ENCODE measurements at regions not wholly inside any gene's neighbourhood (a gene's known extent, or its start where the extent isn't known, plus 50 kb on each side); places are given as distances from the start of the nearest gene placed in this dataset.

- TF ChIP-seq, protein P1, sequence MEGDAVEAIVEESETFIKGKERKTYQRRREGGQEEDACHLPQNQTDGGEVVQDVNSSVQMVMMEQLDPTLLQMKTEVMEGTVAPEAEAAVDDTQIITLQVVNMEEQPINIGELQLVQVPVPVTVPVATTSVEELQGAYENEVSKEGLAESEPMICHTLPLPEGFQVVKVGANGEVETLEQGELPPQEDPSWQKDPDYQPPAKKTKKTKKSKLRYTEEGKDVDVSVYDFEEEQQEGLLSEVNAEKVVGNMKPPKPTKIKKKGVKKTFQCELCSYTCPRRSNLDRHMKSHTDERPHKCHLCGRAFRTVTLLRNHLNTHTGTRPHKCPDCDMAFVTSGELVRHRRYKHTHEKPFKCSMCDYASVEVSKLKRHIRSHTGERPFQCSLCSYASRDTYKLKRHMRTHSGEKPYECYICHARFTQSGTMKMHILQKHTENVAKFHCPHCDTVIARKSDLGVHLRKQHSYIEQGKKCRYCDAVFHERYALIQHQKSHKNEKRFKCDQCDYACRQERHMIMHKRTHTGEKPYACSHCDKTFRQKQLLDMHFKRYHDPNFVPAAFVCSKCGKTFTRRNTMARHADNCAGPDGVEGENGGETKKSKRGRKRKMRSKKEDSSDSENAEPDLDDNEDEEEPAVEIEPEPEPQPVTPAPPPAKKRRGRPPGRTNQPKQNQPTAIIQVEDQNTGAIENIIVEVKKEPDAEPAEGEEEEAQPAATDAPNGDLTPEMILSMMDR (IDR thresholded peaks at IDR 0.05; ENCODE audit: low read depth, low read length) = no peak
- DNase-seq (ENCODE audit: low read depth in 2 of 2) = no peak
- no peak overlapping the region for H3K4me3 ChIP-seq (replicated peaks in 1 of 2; ENCODE audit: low read depth in 2 of 2, low read length in 2 of 2)
These were observed 133.0 kb upstream of the UMPS start for GRCh38 chr3:124597273-124597672.

- no peak for DNase-seq (ENCODE audit: low read depth in 2 of 2)
- TF ChIP-seq, protein P1 (IDR thresholded peaks at IDR 0.05; ENCODE audit: low read depth, low read length) = no peak
- H3K4me3 ChIP-seq (replicated peaks in 1 of 2; ENCODE audit: low read depth in 2 of 2, low read length in 2 of 2) = no peak overlapping the region
These were observed 132.3 kb upstream of the UMPS start for GRCh38 chr3:124597979-124598378.

DNA sequence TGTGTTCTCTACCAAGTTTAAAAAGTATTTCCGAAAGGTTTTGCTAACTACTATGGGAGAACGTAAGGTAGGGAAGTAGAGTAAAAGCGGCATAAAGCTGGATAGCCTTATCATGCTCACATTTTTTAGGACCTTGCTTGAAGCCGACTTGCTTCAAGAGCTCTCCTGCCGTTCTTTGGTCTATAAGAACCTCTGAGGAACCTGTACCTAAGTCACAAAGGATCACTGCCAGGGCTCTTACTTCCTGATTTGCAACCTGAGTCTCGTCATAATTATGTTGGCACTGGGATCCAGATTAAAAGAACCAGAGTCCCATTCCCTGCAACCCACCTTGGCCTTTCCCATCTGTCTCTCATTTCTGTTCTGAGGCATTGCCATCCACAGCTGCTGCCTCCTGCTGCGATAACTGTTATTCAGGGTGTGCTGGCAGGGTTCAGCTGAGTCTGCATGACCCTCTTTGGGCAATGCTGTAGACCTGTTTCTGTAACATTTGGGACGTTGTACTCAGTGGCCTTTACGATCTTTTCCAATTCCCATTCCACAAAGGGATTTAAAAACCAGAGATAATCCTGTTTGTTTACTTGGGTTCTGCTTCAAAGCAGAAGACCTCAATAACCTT lies 131.0 kb upstream of the UMPS start:
- DNase-seq (ENCODE audit: low read depth in 2 of 2) = no peak
- TF ChIP-seq, protein P1 (IDR thresholded peaks at IDR 0.05; ENCODE audit: low read depth, low read length) = no peak
- H3K4me3 ChIP-seq (replicated peaks in 1 of 2; ENCODE audit: low read depth in 2 of 2, low read length in 2 of 2) = no peak overlapping the region

DNA sequence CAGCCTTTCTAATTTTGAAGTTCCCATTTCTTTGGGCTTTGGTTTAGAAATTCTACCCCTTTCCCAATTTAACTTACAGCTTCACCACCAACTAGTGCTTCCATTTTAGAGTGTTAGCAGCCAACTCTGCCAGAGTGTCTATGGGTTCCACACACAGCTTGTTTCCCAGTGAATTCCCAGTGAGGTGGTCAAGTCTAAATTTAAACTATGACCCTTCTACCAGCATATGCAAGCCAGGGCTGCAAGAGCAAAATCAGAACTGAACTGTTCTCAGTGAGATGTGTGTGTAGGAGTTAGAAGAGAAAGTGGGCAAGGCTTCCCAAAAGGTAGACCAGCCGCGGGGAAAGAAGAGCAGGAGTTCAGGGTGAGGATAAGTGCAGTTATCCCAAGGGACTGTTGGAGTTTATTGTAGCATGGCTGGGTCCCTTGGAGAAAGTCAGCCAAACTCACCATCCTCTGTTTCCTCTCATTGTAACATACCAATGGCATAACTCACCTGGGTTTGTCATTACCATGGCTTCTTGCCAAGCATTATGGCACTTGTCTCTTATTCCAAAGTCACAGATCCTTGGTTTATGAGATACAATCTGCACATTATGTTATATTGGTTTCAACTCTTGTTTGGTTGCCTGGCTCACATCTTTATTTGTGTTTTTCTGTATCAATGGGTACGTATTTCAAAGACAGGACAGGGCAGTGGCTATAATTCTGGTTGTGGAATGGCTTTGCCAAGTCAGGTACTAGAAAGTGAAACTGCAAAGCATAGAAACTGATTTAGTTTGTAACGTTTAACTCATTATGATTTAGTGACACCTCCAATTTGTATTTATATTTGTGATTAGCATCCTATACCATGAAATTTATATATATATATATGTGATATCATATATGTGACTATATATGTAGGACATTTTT lies 130.2 kb upstream of the UMPS start:
- peak in 1 of 2 donors; percentile 54 for DNase-seq (ENCODE audit: low read depth in 2 of 2)
- no peak overlapping the region for H3K4me3 ChIP-seq (replicated peaks in 1 of 2; ENCODE audit: low read depth in 2 of 2, low read length in 2 of 2)
- TF ChIP-seq, protein P1 (IDR thresholded peaks at IDR 0.05; ENCODE audit: low read depth, low read length) = no peak

- TF ChIP-seq, protein P1 (IDR thresholded peaks at IDR 0.05; ENCODE audit: low read depth, low read length) = no peak
- peak in 1 of 2 donors; percentile 19 for DNase-seq (ENCODE audit: low read depth in 2 of 2)
These were observed 129.5 kb upstream of the UMPS start for GRCh38 chr3:124600765-124601164.

DNA sequence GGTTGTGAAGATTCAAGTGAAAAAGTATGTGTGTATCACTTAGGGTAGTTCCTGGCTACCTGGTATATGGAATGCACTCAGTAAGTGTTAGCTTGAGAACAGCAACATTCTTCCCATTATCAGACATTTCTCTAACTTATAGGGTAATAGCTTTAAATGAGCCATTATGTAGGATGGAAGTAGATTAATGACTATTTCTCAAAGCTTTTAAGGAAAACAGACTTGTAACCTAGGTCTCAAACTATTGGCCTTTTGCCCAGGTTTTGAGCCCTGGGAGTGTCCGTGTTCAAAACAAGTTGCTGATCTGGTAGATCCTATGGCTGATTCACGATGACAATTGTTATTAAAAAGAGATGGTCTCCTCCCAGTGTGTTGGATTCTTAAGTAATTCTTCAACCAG lies 129.1 kb upstream of the UMPS start:
- H3K4me3 ChIP-seq (replicated peaks in 1 of 2; ENCODE audit: low read depth in 2 of 2, low read length in 2 of 2) = no peak overlapping the region
- peak in 1 of 2 donors; percentile 61 for DNase-seq (ENCODE audit: low read depth in 2 of 2)
- TF ChIP-seq, protein P1 (IDR thresholded peaks at IDR 0.05; ENCODE audit: low read depth, low read length) = no peak

More at GRCh38 chr3:124600765-124601164, 129.5 kb upstream of the UMPS start:
- H3K4me3 ChIP-seq (replicated peaks in 1 of 2; ENCODE audit: low read depth in 2 of 2, low read length in 2 of 2) = no peak overlapping the region
